Prostate gland (tissue), 2 donors: ENCODE measurements at regions not wholly inside any gene's neighbourhood (a gene's known extent, or its start where the extent isn't known, plus 50 kb on each side); places are given as distances from the start of the nearest gene placed in this dataset.

Experiments used
- DNase-seq: peaks from one replicate; pipeline ENCODE4 v3.0.0-alpha.2; 2019; ENCODE audit warnings: low spot score
- H3K27ac ChIP-seq, 2 donors: fragments of 200-600 bp; sonication (generic); 2 replicates each; pipeline ENCODE4 v1.5.1; 2017 to 2019
- H3K27me3 ChIP-seq: fragments of 200-600 bp; sonication (generic); replicated peaks from 2 replicates; pipeline ENCODE4 v1.5.1; 2019; ENCODE audit not compliant: insufficient read depth
- H3K36me3 ChIP-seq, 2 donors: fragments of 200-600 bp; sonication (generic); 1 replicate in 1 of 2; 2 replicates in 1 of 2; pipeline versions ENCODE4 v1.5.1 to v1.8.1; 2017 to 2019
- H3K4me1 ChIP-seq: fragments of 200-600 bp; sonication (generic); replicated peaks from 2 replicates; pipeline ENCODE4 v1.5.1; 2019
- H3K4me3 ChIP-seq, 2 donors: fragments of 200-600 bp; sonication (generic); 2 replicates each; pipeline ENCODE4 v1.5.1; 2017 to 2019
- H3K9me3 ChIP-seq: fragments of 200-600 bp; sonication (generic); 2 replicates; pipeline ENCODE4 v1.5.1; 2017
- CTCF ChIP-seq, 4 experiments: fragments of 200-600 bp in 2 of 4; fragments of 450-650 bp in 2 of 4; sonication (generic) in 2 of 4; IDR thresholded peaks; 1 replicate in 3 of 4; 2 replicates in 1 of 4; pipeline ENCODE4 v1.5.1; 2016 to 2019; ENCODE audit warnings: antibody characterized with exemption in 4 of 4, mild to moderate bottlenecking in 2 of 4, moderate library complexity in 2 of 4
- POLR2A ChIP-seq: fragments of 450-650 bp; IDR thresholded peaks from one replicate; pipeline ENCODE4 v1.6.1; 2016; ENCODE audit warnings: antibody characterized with exemption, mild to moderate bottlenecking
- POLR2AphosphoS5 ChIP-seq: sonication (generic); formaldehyde crosslinking; IDR thresholded peaks from one replicate; pipeline ENCODE4 v1.6.1; 2017; ENCODE audit warnings: antibody characterized with exemption
- WGBS: methylation state at CpG from one replicate; pipeline ENCODE4 v1.1.5; 2018; 5-methylcytosine and 5-hydroxymethylcytosine counted together
- intact Hi-C: fragments of 100-400 bp; cut with DNase I; formaldehyde crosslinking; loops from one replicate; pipeline ENCODE4 v1.14.2; 2022

DNA sequence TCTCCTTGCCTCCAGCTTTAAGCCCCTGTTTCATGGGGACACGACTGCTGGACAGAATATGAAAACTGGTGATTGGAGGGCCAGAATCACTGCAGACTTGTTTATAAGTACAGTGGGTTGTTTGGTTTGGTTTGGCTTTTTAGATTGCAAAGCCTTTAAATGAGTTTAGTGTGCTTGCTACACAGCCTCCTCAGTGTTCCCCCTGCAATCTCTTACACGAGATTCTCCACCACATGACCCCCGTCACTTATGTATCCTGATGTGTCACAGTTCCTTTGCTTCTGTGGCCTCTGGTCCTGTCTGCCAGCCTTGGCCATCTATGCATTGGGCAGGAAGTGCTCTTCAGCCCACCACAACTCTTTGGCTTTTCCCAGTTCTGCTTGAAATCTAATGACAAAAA lies 103.7 kb upstream of the ANKRD1 start:
- Histone ChIP-seq H3K9me3 (no peaks in the 10 kb centered on the region), H3K27me3 (no peaks in the 10 kb centered on the region), H3K4me1 (peaks cover 6% of the 10 kb centered on the region), H3K36me3 (no peaks in the 10 kb centered on the region), H3K4me3 (no peak overlapping the region), H3K27ac (no peak overlapping the region)
- intact Hi-C loops, result no loop called here
- no peak for TF ChIP-seq POLR2AphosphoS5
- TF ChIP-seq CTCF (IDR thresholded peaks at IDR 0.05), result no peak
- no peak for TF ChIP-seq POLR2A
- 71% methylated on average over 3 of the region's 3 CpGs for WGBS
- DNase-seq, result no peak

DNA sequence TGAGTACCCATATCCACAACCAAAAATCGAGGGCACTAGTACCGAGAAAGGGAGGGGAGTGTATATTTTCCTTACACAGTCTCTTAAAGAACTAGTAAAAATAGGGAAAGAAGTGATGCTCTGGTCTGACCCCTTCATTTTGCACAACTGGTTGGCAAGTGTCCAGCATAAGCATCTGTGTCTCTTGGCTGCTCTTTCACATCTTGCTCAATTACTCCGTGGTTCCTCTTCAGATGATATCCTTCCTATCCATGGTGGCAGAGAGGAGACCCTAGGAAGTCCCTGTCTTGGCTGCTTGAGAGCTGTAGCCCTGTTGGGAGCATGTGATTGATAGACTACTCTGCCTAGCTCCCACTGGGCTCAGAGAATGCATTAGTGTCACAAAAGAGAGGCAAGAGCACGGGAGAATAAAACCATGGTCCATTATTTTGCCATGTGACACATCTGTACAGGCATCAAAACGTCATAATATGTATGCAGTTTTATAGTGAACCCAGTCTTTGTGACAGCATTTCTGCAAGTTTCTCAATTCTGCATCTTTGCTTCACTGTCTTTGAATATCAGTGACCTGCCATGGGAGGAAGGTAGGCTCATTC lies 111.8 kb upstream of the ANKRD1 start:
- DNase-seq, result no peak
- TF ChIP-seq POLR2A, result no peak
- H3K4me3 ChIP-seq, result no peak overlapping the region
- intact Hi-C loops, result no loop called here
- H3K36me3 ChIP-seq, result no peaks in the 10 kb centered on the region
- 79% methylated on average over 5 of the region's 5 CpGs for WGBS
- H3K4me1 ChIP-seq, result no peaks in the 10 kb centered on the region
- H3K9me3 ChIP-seq, result no peaks in the 10 kb centered on the region
- no peaks in the 10 kb centered on the region for H3K27me3 ChIP-seq
- no peak overlapping the region for H3K27ac ChIP-seq

GRCh38 chr10:91033324-91033950 lies 112.5 kb upstream of the ANKRD1 start:
- Histone ChIP-seq H3K4me3 (no peak overlapping the region), H3K27me3 (no peaks in the 10 kb centered on the region), H3K4me1 (no peaks in the 10 kb centered on the region), H3K36me3 (no peaks in the 10 kb centered on the region), H3K9me3 (no peaks in the 10 kb centered on the region), H3K27ac (no peak overlapping the region)
- DNase-seq, result no peak
- WGBS, result 78% methylated on average over 6 of the region's 6 CpGs
- intact Hi-C loops, result no loop called here
- TF ChIP-seq POLR2AphosphoS5, result no peak
- no peak for TF ChIP-seq CTCF (IDR thresholded peaks at IDR 0.05)
- no peak for TF ChIP-seq POLR2A

DNA sequence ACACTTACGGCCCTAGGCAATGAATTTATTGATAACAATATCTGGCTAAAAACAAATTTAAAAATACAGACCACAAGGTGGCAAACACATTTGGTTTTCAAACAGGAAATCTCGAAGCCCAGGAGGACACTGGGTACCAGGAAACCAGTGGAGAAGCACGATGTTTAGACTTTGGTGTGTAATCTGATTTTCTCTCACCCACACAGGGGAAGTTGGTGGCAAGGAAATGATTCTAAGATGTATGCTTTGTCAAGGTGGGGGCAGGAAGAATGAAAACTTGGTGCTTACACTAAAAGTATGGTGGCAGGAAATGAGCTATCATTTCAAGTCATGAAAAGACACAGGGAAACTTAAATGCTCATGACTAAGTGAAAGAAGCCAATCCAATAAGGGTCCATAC lies 113.2 kb upstream of the ANKRD1 start:
- 68% methylated on average over 3 of the region's 3 CpGs for WGBS
- Histone ChIP-seq H3K4me3 (no peak overlapping the region), H3K4me1 (no peaks in the 10 kb centered on the region), H3K9me3 (no peaks in the 10 kb centered on the region), H3K27ac (no peak overlapping the region), H3K36me3 (no peaks in the 10 kb centered on the region), H3K27me3 (no peaks in the 10 kb centered on the region)
- intact Hi-C loops, result no loop called here
- DNase-seq, result no peak
- no peak for TF ChIP-seq POLR2AphosphoS5
- no peak for TF ChIP-seq POLR2A
- TF ChIP-seq CTCF (IDR thresholded peaks at IDR 0.05), result no peak

GRCh38 chr10:91034494-91035159 lies 113.7 kb upstream of the ANKRD1 start:
- no peak overlapping the region for H3K27ac ChIP-seq
- 13% methylated on average over 9 of the region's 9 CpGs for WGBS

More at GRCh38 chr10:91034494-91035159, 113.7 kb upstream of the ANKRD1 start:
- no peaks in the 10 kb centered on the region for H3K36me3 ChIP-seq
- intact Hi-C loops, result no loop called here
- DNase-seq, result peak; percentile 42
- TF ChIP-seq POLR2A (no peak), POLR2AphosphoS5 (peak; percentile 40), CTCF (IDR thresholded peaks at IDR 0.05) (no peak)
- H3K4me3 ChIP-seq, result no peak overlapping the region
- no peaks in the 10 kb centered on the region for H3K27me3 ChIP-seq
- no peaks in the 10 kb centered on the region for H3K9me3 ChIP-seq
- H3K4me1 ChIP-seq, result no peaks in the 10 kb centered on the region
